Ureter (tissue), 1 donor: ENCODE measurements at regions not wholly inside any gene's neighbourhood (a gene's known extent, or its start where the extent isn't known, plus 50 kb on each side); places are given as distances from the start of the nearest gene placed in this dataset.

Source experiments
- DNase-seq: peaks from one replicate; pipeline ENCODE4 v3.0.0-alpha.2; 2020; ENCODE audit warnings: low spot score
- donor health status: DM: yes; HTN: yes; CAD: no.

- no peak for DNase-seq
These were observed 454.3 kb upstream of the MEX3C start for GRCh38 chr18:51651761-51652160.

- no peak for DNase-seq
These were observed 456.2 kb upstream of the MEX3C start for GRCh38 chr18:51653507-51654213.

GRCh38 chr18:51654488-51655326, 457.2 kb upstream of the MEX3C start:
- no peak for DNase-seq

DNA sequence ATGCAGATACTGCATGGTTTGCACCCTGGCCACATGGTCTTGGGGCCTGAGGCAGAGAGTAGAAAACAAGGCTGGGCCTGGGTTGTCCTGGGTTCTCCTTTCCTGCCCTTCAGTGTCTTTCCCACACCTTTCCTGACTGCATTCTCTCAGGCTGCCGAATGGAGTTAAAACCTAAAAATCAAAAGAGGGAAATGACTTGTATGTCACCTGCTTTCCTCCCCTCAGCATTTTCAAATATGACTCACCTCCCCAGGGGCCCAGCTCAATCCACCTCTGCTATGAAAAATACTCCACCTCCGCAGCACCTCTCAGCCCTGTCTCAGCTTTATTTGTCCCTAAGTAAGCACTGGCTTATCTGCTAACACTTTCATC, 457.8 kb upstream of the MEX3C start:
- no peak for DNase-seq

GRCh38 chr18:51656249-51656648, 458.8 kb upstream of the MEX3C start:
- DNase-seq, result no peak

GRCh38 chr18:51658436-51658835, 461.0 kb upstream of the MEX3C start:
- DNase-seq, result no peak

GRCh38 chr18:51659781-51660180, 462.3 kb upstream of the MEX3C start:
- DNase-seq, result no peak

- no peak for DNase-seq
These were observed 462.8 kb upstream of the MEX3C start for GRCh38 chr18:51660188-51660715.

- no peak for DNase-seq
These were observed 466.8 kb upstream of the MEX3C start for GRCh38 chr18:51664236-51664635.

DNA sequence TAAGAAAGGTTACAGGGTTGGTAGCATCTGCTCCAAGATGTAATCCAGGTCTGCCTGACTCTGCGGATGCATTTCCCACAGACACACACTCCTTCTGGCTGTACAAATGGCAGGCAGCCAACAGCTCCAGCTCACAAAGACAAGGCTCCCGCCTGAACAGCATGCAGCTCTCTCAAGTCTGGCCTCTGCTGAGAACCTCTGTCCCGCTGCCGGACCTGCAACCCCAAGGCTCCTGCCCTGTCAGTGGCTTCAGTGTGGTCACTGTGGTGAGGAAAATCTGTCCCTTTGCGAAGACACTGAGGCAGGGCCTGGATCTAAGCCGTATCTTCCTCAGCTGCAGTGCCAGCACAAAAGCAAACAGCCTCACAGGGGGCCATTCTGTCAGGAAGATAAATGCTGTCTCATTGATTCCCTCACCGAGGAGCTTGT, 469.3 kb upstream of the MEX3C start:
- DNase-seq, result no peak

DNA sequence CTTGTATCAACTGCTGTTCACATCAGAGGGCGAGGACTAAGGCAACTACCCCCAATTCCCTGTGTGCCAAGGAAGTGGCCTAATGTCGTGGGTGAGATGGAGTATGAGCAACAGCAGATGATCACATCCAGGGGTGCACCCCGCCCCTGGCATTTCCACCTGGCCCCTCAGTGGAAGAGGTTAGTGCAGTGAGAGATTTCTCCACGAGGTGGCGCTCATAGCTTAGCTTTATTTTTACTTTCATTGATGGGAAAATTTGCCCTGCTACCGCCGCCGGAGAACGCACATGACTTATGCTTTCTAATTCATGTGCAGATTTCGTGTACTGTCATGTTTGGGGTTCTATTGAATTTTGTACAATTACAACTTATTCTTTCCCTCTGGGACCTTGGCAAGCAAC, 470.6 kb upstream of the MEX3C start:
- DNase-seq, result peak; percentile 53

GRCh38 chr18:51668607-51669006, 471.1 kb upstream of the MEX3C start:
- no peak for DNase-seq

- no peak for DNase-seq
These were observed 489.1 kb upstream of the MEX3C start for GRCh38 chr18:51686590-51686989.

GRCh38 chr18:51687845-51688585, 490.5 kb upstream of the MEX3C start:
- DNase-seq, result no peak

DNA sequence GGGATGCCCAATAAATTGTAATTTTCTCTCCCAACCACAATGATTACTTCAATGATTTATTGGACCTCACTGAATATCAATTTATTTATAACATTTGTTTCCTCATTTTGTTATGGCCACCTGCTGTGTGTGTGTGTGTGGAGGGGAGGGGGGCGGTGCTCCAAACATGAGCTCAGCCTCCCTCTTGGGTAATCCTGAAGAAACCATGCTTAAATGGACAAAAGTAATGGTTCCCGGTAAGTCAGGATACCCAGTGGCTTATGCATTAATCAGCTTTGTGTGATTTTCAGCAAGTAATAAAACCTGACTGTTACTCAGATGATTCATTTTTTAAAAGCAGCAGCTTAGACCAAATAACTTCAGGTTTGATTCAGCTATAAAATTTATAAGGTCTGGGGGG, 495.1 kb upstream of the MEX3C start:
- no peak for DNase-seq

GRCh38 chr18:51711298-51711889, 513.9 kb upstream of the MEX3C start:
- no peak for DNase-seq

- DNase-seq, result no peak
These were observed 515.3 kb upstream of the MEX3C start for GRCh38 chr18:51712821-51713220.

- DNase-seq, result no peak
These were observed 518.8 kb upstream of the MEX3C start for GRCh38 chr18:51716277-51716676.

DNA sequence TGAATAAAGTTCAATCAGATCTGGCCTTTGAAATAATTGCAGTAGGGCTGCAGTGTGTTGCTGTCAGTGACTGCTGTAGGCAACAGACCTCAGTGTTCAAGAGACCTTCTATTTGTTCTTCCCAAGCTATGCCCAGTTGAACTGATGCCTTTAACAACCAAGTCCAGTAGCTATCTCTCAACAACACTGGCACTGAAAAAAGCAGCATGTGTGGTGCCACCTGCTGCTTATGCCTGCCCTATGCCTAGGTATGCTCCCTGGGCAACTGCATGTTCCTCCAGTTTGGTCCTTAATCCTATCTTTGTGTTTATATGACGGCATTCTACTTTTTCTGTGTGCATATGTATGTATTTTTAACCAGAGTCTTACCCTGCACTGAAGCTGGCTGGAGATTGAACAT, 523.9 kb upstream of the MEX3C start:
- no peak for DNase-seq

GRCh38 chr18:51721996-51722395, 524.5 kb upstream of the MEX3C start:
- no peak for DNase-seq

DNA sequence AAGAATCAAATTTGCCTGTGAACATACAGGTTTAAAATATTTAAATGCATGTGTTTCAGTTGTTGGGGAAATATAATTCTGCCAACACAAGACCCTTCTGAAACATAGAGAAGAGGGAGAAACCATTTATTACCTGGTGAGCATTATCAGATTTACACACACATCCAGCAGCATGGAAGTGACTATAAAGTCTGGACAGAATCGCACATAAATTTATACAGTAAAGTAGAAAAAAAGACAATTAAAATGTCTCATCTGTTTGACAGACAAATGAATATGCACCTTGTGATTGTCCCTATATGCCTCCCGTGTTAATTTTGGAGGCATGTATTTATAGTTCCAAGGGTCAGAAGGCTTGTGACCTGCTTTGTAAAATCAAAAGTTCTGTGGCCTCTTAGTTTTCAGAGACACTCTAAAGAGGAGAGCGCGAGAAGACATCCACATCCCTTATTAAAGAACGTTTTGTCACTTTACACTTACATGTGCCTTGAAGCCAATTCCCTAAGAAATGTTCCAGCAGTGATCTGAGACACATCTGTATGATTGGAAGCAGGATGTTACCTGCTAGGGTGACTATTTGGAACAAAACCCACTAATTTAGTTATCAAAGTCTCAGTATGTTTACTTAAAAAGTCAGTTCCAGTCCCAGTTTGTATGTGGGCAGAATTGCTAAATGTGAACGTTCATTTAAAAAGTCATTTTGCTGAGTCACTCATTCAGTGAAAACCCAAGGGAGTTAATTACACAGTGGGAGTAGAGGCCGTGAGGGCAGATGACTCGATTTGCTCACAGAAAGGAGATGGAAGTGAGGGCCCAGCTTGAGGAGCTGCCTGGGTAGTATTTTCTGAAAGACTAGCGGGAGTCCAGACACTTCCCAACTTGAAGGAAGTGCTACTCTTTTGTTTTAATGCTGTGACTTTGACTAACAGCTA, 527.6 kb upstream of the MEX3C start:
- no peak for DNase-seq
